Bronchial epithelial cell (primary cell): ENCODE measurements at regions not wholly inside any gene's neighbourhood (a gene's known extent, or its start where the extent isn't known, plus 50 kb on each side); places are given as distances from the start of the nearest gene placed in this dataset.

ENCODE experiments used
- DNase-seq: peaks from one replicate; pipeline ENCODE4 v3.0.0-alpha.2; 2010; ENCODE audit warnings: low read depth
- FAIRE-seq: peaks from 2 replicates; lab custom pipeline; 2011; peaks lifted over from hg19 to GRCh38; lab: Jason Lieb, UNC
- H3K27me3 ChIP-seq: 2 replicates; pipeline ENCODE4 v1.5.1; 2011; ENCODE audit warnings: low read length; ENCODE audit not compliant: control insufficient read depth, insufficient read depth
- H3K36me3 ChIP-seq: 2 replicates; pipeline ENCODE4 v1.5.1; 2011; ENCODE audit warnings: low read length; ENCODE audit not compliant: control insufficient read depth, insufficient read depth
- H3K4me3 ChIP-seq: 2 replicates; pipeline ENCODE4 v1.5.1; 2011; ENCODE audit warnings: mild to moderate bottlenecking, low read depth, low read length, control low read depth
- CTCF ChIP-seq: IDR thresholded peaks from 2 replicates; pipeline ENCODE4 v1.5.1; 2011; ENCODE audit warnings: mild to moderate bottlenecking, moderate library complexity, low read length, control low read depth, inconsistent platforms; ENCODE audit not compliant: insufficient read depth, severe bottlenecking

- TF ChIP-seq CTCF: no peak
- H3K36me3 ChIP-seq: no peaks in the 10 kb centered on the region
- H3K4me3 ChIP-seq: no peak overlapping the region
- H3K27me3 ChIP-seq: no peaks in the 10 kb centered on the region
- DNase-seq: no peak
- FAIRE-seq: no peak
Observed at GRCh38 chr2:52919673-52920072, 847.9 kb upstream of the CHAC2 start.

- FAIRE-seq (no peak), DNase-seq (peak; percentile 35)
- H3K36me3 ChIP-seq: no peaks in the 10 kb centered on the region
- H3K4me3 ChIP-seq: no peak overlapping the region
- no peaks in the 10 kb centered on the region for H3K27me3 ChIP-seq
- TF ChIP-seq CTCF: no peak
Observed at GRCh38 chr2:52918551-52918950, 849.1 kb upstream of the CHAC2 start.

GRCh38 chr2:52916981-52917380, 850.6 kb upstream of the CHAC2 start:
- FAIRE-seq: no peak
- no peak for DNase-seq
- Histone ChIP-seq H3K27me3 (no peaks in the 10 kb centered on the region), H3K36me3 (no peaks in the 10 kb centered on the region), H3K4me3 (no peak overlapping the region)
- TF ChIP-seq CTCF: no peak

- no peaks in the 10 kb centered on the region for H3K36me3 ChIP-seq
- H3K27me3 ChIP-seq: no peaks in the 10 kb centered on the region
- DNase-seq: peak; percentile 15
- TF ChIP-seq CTCF: no peak
- no peak for FAIRE-seq
- no peak overlapping the region for H3K4me3 ChIP-seq
Observed at GRCh38 chr2:52904355-52904891, 863.2 kb upstream of the CHAC2 start.

GRCh38 chr2:52897511-52898044, 870.0 kb upstream of the CHAC2 start:
- H3K27me3 ChIP-seq: no peaks in the 10 kb centered on the region
- DNase-seq: no peak
- no peaks in the 10 kb centered on the region for H3K36me3 ChIP-seq
- H3K4me3 ChIP-seq: no peak overlapping the region
- FAIRE-seq: no peak
- no peak for TF ChIP-seq CTCF
